NCI-H146 treated with DMSO at 0.1 percent for 48 hours (cell line): ENCODE measurements at regions not wholly inside any gene's neighbourhood (a gene's known extent, or its start where the extent isn't known, plus 50 kb on each side); places are given as distances from the start of the nearest gene placed in this dataset.
A peak's percentile ranks its signal among the peaks of the same experiment; 100 is the strongest.

ENCODE experiments used
- DNase-seq: peaks from one replicate; lab custom pipeline; 2025; ENCODE audit not compliant: unreplicated experiment; lab: John Stamatoyannopoulos, UW

- DNase-seq = no peak
Observed at GRCh38 chr1:234686035-234686434, 76.1 kb upstream of the IRF2BP2 start.

GRCh38 chr1:234684856-234685255, 74.9 kb upstream of the IRF2BP2 start:
- no peak for DNase-seq

GRCh38 chr1:234683861-234684632, 74.1 kb upstream of the IRF2BP2 start:
- no peak for DNase-seq

GRCh38 chr1:234683127-234683860, 73.3 kb upstream of the IRF2BP2 start:
- no peak for DNase-seq

GRCh38 chr1:234681990-234682389, 72.0 kb upstream of the IRF2BP2 start:
- DNase-seq = no peak

- DNase-seq = no peak
Observed at GRCh38 chr1:234681065-234681464, 71.1 kb upstream of the IRF2BP2 start.

GRCh38 chr1:234680331-234680904, 70.4 kb upstream of the IRF2BP2 start:
- no peak for DNase-seq

- DNase-seq = peak; percentile 78
Observed at GRCh38 chr1:234676103-234676594, 66.2 kb upstream of the IRF2BP2 start.

GRCh38 chr1:234675572-234675971, 65.6 kb upstream of the IRF2BP2 start:
- no peak for DNase-seq

- DNase-seq = no peak
Observed at GRCh38 chr1:234675006-234675405, 65.0 kb upstream of the IRF2BP2 start.

GRCh38 chr1:234674218-234674815, 64.3 kb upstream of the IRF2BP2 start:
- no peak for DNase-seq

GRCh38 chr1:234672349-234673135, 62.6 kb upstream of the IRF2BP2 start:
- DNase-seq = no peak

- DNase-seq = no peak
Observed at GRCh38 chr1:234670967-234671626, 61.1 kb upstream of the IRF2BP2 start.

- DNase-seq = no peak
Observed at GRCh38 chr1:234669499-234669898, 59.5 kb upstream of the IRF2BP2 start.

GRCh38 chr1:234668577-234668955, 58.6 kb upstream of the IRF2BP2 start:
- no peak for DNase-seq

GRCh38 chr1:234667600-234668576, 57.9 kb upstream of the IRF2BP2 start:
- DNase-seq = no peak

GRCh38 chr1:234666761-234667160, 56.8 kb upstream of the IRF2BP2 start:
- DNase-seq = no peak

GRCh38 chr1:234665975-234666605, 56.1 kb upstream of the IRF2BP2 start:
- no peak for DNase-seq

- DNase-seq = no peak
Observed at GRCh38 chr1:234662148-234662547, 52.2 kb upstream of the IRF2BP2 start.
